GM12878 (cell line): ENCODE measurements at regions not wholly inside any gene's neighbourhood (a gene's known extent, or its start where the extent isn't known, plus 50 kb on each side); places are given as distances from the start of the nearest gene placed in this dataset.
A peak's percentile ranks its signal among the peaks of the same experiment; 100 is the strongest.
"Not testable (repeated sequence)": the region's sequence is repeated elsewhere in the genome, so short reads cannot be mapped to it uniquely, and the experiment has no call there.

Source experiments
- ATAC-seq: fragments of 200-7000 bp; cut with Tn5 transposase; 3 replicates; pipeline ENCODE4 v1.9.1; 2020; ENCODE audit warnings: mild to moderate bottlenecking, moderate library complexity
- BruUV-seq: library from RNA; stranded (reverse); fragments of 400-500 nt; replicated peaks from 2 replicates; lab custom pipeline; 2021; lab: Mats Ljungman, UMichigan
- CTCF ChIA-PET: fragments of 300-600 bp; sonication (Branson Sonifier 250); formaldehyde crosslinking; extraction: SDS; loops from one replicate; lab custom pipeline; 2021; ENCODE audit warnings: inconsistent platforms; lab: Yijun Ruan, JAX
- POLR2A ChIA-PET: fragments of 350-600 bp; formaldehyde crosslinking; extraction: SDS; loops from one replicate; lab custom pipeline; 2021; ENCODE audit warnings: inconsistent platforms; lab: Charles Lee
- RAD21 ChIA-PET: fragments of 300-600 bp; sonication (Branson Sonifier 250); formaldehyde crosslinking; loops from one replicate; lab custom pipeline; 2023; ENCODE audit warnings: antibody characterized with exemption; ENCODE audit not compliant: unreplicated experiment; lab: Charles Lee
- SMC1A ChIA-PET: fragments of 300-600 bp; sonication (Branson Sonifier 250); formaldehyde crosslinking; loops from one replicate; lab custom pipeline; 2023; ENCODE audit not compliant: unreplicated experiment, uncharacterized antibody; lab: Charles Lee
- DNase-seq: peaks from one replicate; pipeline ENCODE4 v3.0.0-alpha.2; 2011; ENCODE audit warnings: low read depth, low spot score
- FAIRE-seq: peaks from 3 replicates; lab custom pipeline; 2011; peaks lifted over from hg19 to GRCh38; lab: Jason Lieb, UNC
- H2AFZ ChIP-seq: 2 replicates; pipeline ENCODE4 v1.6.0; 2011; ENCODE audit warnings: low read depth, low read length, control low read depth; ENCODE audit not compliant: control insufficient read depth
- H3K27ac ChIP-seq: 2 replicates; pipeline ENCODE4 v1.5.1; 2011; ENCODE audit warnings: control low read depth; ENCODE audit not compliant: control insufficient read depth, insufficient read depth
- H3K27me3 ChIP-seq, 2 experiments: replicated peaks in 1 of 2; 2 replicates each; pipeline versions ENCODE4 v1.6.0 to v1.6.1; 2011; ENCODE audit warnings: low read length in 1 of 2; ENCODE audit not compliant: control insufficient read depth in 2 of 2, insufficient read depth in 2 of 2
- H3K36me3 ChIP-seq, 2 experiments: 2 replicates each; pipeline ENCODE4 v1.5.1; 2011; ENCODE audit warnings: low read length in 1 of 2; ENCODE audit not compliant: control insufficient read depth in 2 of 2, insufficient read depth in 2 of 2
- H3K4me1 ChIP-seq: 2 replicates; pipeline ENCODE4 v1.6.1; 2011; ENCODE audit warnings: mild to moderate bottlenecking, low read length, moderate library complexity, mixed read lengths; ENCODE audit not compliant: control insufficient read depth, insufficient read depth
- H3K4me2 ChIP-seq: 2 replicates; pipeline ENCODE4 v1.6.0; 2011; ENCODE audit warnings: control low read depth; ENCODE audit not compliant: control insufficient read depth, insufficient read depth
- H3K4me3 ChIP-seq: fragments of 200-600 bp; sonication (generic); 2 replicates; pipeline ENCODE4 v1.5.1; 2016
- H3K79me2 ChIP-seq: 2 replicates; pipeline ENCODE4 v1.6.0; 2011; ENCODE audit warnings: low read length; ENCODE audit not compliant: control insufficient read depth, insufficient read depth
- H3K9ac ChIP-seq: 2 replicates; pipeline ENCODE4 v1.8.0; 2011; ENCODE audit warnings: low read length, control low read depth, mixed read lengths; ENCODE audit not compliant: control insufficient read depth, insufficient read depth
- H3K9me3 ChIP-seq: replicated peaks from 3 replicates; pipeline ENCODE4 v1.5.1; 2011; ENCODE audit warnings: mild to moderate bottlenecking, low read length; ENCODE audit not compliant: control insufficient read depth, insufficient read depth
- H4K20me1 ChIP-seq: 2 replicates; pipeline ENCODE4 v1.6.0; 2011; ENCODE audit not compliant: control insufficient read depth, insufficient read depth
- NFYB ChIP-seq: IDR thresholded peaks from 2 replicates; pipeline ENCODE4 v1.6.1; 2011; ENCODE audit warnings: low read depth, mild to moderate bottlenecking, low read length, improper control_type of control experiment, moderate library complexity; ENCODE audit not compliant: insufficient read depth
- WGBS: methylation state at CpG from one replicate; pipeline ENCODE4 v1.1.6; 2016; ENCODE audit warnings: low lambda C conversion rate; ENCODE audit not compliant: insufficient replicate concordance, insufficient coverage; ENCODE audit errors: missing lambda C conversion rate; 5-methylcytosine and 5-hydroxymethylcytosine counted together
- in situ Hi-C: fragments of 300-500 bp; cut with MboI; formaldehyde crosslinking; loops from 9 replicates; pipeline ENCODE4 v1.14.3; 2018; ENCODE audit warnings: mixed read lengths
- intact Hi-C: fragments of 100-400 bp; cut with micrococcal nuclease; formaldehyde crosslinking; loops from one replicate; pipeline ENCODE4 v1.14.2; 2022; ENCODE audit not compliant: unreplicated experiment

DNA sequence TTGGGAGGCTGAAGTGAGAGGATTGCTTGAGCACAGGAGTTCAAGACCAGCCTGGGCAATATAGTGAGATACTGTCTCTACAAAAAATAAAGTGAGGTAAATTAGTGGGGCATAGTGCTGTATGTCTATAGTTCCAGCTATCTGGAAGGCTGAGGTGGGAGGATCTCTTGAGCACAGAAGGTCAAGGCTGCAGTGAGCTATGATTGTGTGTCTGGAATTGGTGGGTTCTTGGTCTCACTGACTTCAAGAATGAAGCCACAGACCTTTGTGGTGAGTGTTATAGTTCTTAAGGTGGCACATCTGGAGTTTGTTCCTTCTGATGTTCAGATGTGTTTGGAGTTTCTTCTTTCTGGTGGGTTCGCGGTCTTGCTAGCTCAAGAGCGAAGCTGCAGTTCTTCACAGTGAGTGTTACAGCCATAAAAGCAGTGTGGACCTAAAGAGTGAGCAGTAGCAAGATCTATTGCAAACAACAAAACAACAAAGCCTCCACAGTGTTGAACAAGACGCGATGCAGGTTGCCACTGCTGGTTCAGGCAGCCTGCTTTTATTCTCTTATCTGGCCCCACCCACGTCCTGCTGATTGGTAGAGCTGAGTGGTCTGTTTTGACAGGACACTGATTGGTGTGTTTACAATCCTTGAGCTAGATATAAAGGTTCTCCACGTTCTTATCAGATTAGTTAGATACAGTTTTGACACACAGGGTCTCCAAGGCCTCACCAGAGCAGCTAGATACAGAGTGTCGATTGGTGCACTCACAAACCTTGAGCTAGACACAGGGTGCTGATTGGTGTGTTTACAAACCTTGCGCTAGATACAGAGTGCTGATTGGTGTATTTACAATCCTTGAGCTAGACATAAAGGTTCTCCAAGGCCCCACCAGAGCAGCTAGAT lies 79.3 kb upstream of the AMZ2 start:
- H3K27ac ChIP-seq, H3K4me3 ChIP-seq, H3K4me1 ChIP-seq, H3K9ac ChIP-seq, H3K36me3 ChIP-seq, H3K27me3 ChIP-seq, H4K20me1 ChIP-seq, ATAC-seq, H2AFZ ChIP-seq, DNase-seq, BruUV-seq, H3K4me2 ChIP-seq, intact Hi-C loops, H3K9me3 ChIP-seq, H3K79me2 ChIP-seq, FAIRE-seq: not testable (repeated sequence)
- ChIA-PET POLR2A (interaction anchor here (0.6 kb wide), 2 partner anchors 95 to 334 kb away, joined by 5 to 7 read pairs; no protein-coding TSS in a partner anchor), SMC1A (interaction anchor here (0.7 to 1.9 kb wide), 5 partner anchors 12 to 294 kb away, joined by 3 to 7 read pairs (median 4); no protein-coding TSS in a partner anchor), RAD21 (interaction anchor here (1.3 to 2.0 kb wide), 3 partner anchors 13 to 299 kb away, joined by 4 to 7 read pairs (median 6); no protein-coding TSS in a partner anchor), CTCF (interaction anchor here (1.0 to 6.2 kb wide), 4 partner anchors 35 to 297 kb away, joined by 3 to 125 read pairs (median 6); no protein-coding TSS in a partner anchor)
- peak; percentile 62 for TF ChIP-seq NFYB
- in situ Hi-C loops = loop anchor here (25.0 kb wide), 1 partner anchor 594 kb away; no protein-coding TSS in a partner anchor
- 78% methylated on average over 9 of the region's 9 CpGs for WGBS

DNA sequence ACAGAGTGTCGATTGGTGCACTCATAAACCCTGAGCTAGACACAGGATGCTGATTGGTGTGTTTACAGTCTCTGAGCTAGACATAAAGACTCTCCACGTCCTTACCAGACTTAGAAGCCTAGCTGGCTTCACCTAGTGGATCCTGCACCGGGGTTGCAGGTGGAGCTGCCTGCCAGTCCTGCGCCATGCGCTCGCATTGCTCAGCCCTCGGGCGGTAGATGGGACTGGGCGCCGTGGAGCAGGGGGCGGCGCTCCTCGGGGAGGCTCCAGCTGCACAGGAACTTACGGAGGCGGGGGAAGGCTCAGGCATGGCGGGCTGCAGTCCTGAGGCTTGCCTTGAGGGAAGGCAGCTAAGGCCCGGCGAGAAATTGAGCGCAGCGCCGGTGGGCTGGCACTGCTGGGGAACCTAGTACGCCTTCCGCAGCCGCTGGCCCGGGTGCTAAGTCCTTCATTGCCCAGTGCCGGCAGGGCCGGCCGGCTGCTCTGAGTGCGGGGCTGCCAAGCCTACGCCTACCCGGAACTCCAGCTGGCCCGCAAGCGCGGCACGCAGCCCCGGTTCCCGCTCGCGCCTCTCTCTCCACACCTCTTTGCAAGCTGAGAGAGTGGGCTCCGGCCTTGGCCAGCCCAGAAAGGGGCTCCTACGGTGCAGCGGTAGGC lies 78.5 kb upstream of the AMZ2 start:
- POLR2A ChIA-PET, H3K4me3 ChIP-seq, DNase-seq, H3K27ac ChIP-seq, H3K9ac ChIP-seq, H3K4me1 ChIP-seq, H3K36me3 ChIP-seq, BruUV-seq, H3K9me3 ChIP-seq, H3K79me2 ChIP-seq, FAIRE-seq, intact Hi-C loops, H3K27me3 ChIP-seq, H4K20me1 ChIP-seq, H3K4me2 ChIP-seq, ATAC-seq, H2AFZ ChIP-seq: not testable (repeated sequence)
- 82% methylated on average over 35 of the region's 42 CpGs for WGBS
- in situ Hi-C loops = loop anchor here (25.0 kb wide), 1 partner anchor 593 kb away; no protein-coding TSS in a partner anchor
- SMC1A ChIA-PET = interaction anchor here (0.7 to 2.2 kb wide), 5 partner anchors 11 to 293 kb away, joined by 3 to 8 read pairs (median 6); no protein-coding TSS in a partner anchor
- RAD21 ChIA-PET = interaction anchor here (0.6 to 2.0 kb wide), 4 partner anchors 12 to 457 kb away, joined by 3 to 7 read pairs (median 5); no protein-coding TSS in a partner anchor
- CTCF ChIA-PET = interaction anchor here (0.6 to 6.2 kb wide), 5 partner anchors 34 to 297 kb away, joined by 3 to 125 read pairs (median 6); no protein-coding TSS in a partner anchor
